HL-60/S4 treated with retinoic acid at 250 ng/mL for 4 days and 3 days (cell line): ENCODE measurements at regions not wholly inside any gene's neighbourhood (a gene's known extent, or its start where the extent isn't known, plus 50 kb on each side); places are given as distances from the start of the nearest gene placed in this dataset.

Source experiments
- in situ Hi-C: fragments of 300-500 bp; cut with MboI; formaldehyde crosslinking; loops from 2 replicates; pipeline ENCODE4 v1.7.0; 2022; ENCODE audit warnings: low sequenced_read_pairs

DNA sequence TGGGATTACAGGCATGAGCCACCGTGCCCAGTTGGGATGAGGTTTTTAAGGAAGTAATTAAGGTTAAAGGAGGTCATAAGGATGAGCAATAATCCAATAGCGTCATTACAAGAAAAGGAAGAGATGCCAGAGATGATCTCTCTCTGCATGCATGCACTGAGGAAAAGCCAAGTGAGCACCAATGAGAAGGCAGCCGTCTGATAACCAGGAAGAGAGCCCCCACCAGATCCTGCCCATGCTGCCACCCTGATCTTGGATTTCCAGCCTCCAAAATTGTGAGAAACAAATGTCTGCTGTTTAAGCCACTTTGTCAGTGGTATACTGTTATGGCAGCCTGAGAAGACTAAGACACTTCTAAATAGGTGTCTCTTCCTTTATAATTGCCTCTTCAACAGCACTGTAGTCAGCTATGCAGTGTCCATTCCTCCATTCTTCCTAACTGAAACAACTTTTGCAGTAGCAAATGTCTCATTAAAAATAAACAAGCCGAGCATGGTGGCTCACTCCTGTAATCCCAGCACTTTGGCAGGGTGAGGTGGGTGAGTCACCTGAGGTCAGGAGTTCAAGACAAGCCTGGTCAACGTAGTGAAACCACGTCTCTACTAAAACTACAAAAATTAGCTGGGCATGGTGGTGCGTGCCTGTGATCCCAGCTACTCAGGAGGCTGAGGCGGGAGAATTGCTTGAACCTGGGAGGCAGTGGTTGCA is 216.2 kb upstream of the RUNX1 start:
- in situ Hi-C loops, result no loop called here

- in situ Hi-C loops, result no loop called here
These were observed 210.4 kb upstream of the RUNX1 start for GRCh38 chr21:35259457-35259856.

DNA sequence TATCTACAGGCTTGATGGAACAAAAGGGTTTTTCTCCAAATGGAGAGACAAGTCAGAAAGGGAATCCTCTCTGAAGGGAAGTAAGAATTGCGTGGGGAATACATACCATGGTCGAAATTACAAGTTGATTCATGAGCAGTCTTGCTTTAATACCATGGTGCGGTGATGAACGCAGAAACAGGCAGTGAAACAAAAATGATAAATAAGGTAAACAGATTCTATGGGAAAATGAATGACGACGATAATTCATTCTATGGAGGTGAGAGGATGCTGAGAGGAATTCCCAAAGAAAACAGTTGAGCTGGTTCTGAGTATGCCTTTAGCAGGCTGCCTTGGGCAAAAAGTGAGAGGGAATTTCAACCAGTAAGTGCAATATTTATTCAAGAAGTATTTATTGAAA is 209.4 kb upstream of the RUNX1 start:
- in situ Hi-C loops, result no loop called here

DNA sequence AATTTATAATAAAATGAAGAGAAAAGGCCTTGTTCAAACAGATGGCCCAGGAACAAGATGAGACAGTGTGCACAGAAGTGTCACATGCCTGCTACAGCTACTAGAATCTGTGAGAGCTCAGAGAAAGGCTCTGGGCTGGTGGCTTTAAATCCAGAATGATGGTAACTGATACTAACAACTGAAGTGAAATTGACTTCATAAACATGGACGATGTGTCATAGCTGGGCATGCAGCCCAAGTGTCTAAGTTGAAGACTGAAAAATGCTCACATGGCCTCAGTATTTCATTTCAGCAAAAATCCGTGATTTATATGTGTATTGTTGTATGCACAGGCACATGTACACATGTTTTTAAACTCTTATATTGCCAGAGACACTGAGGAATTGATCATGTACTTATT is 208.3 kb upstream of the RUNX1 start:
- in situ Hi-C loops, result no loop called here

DNA sequence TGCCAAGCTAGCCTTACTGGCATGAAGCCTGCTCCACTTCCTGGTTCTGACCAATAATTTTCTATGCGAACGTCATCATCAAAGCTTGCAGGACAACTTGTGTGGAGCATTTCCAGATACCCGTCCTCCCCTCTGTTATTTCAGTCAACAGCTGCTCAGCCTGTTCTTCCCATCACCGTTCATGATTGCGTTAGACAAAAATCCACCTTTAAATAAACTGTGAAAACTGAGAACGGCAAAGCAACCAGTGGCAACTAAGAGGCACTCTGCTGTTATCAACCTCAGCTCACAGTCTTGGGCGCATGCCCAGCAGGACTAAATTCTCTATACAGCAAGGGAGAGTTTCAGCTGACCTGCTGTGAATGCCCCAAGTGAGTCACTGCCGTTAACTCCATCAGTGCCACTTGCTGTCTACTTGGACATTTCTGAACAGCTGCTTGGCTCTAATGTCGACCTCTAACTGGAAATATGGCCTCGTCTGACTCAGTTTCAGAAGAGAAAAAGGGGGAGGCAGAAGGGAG is 207.4 kb upstream of the RUNX1 start:
- in situ Hi-C loops, result no loop called here

- in situ Hi-C loops, result no loop called here
These were observed 205.7 kb upstream of the RUNX1 start for GRCh38 chr21:35254765-35255138.

DNA sequence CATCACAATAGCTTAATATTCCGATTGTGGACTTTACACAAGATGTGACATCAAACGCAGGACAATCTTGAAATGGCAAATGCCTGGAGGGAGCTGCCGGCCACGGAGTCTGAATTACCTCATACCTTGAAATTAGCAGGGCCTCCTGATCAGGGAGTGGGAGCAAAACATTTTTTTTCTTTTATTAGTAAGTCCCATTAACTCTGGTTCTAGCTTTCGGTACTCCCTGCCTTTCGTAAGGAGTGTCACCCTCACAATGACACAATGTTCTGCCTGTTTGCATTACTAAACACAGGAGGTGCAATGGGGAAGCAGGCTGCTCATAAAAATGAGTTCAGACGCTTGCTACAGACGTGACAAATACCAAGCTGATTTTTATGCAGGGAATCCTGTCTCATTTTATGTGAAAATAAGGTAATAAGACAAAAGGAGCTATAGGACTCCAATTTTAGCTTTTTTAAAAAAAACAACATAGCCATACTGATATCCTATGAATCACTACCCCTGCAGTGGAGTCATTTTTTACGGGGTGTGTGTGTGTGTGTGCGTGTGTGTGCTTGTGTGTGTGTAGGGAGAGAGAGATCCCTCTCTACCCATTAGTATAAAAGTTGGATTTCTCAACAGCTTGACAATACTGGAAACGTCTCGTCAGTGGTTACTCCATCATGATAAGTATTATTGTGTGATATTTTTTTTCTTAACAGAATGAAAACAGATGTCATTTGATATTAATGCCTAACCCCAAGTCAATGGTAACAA is 205.1 kb upstream of the RUNX1 start:
- in situ Hi-C loops, result no loop called here

DNA sequence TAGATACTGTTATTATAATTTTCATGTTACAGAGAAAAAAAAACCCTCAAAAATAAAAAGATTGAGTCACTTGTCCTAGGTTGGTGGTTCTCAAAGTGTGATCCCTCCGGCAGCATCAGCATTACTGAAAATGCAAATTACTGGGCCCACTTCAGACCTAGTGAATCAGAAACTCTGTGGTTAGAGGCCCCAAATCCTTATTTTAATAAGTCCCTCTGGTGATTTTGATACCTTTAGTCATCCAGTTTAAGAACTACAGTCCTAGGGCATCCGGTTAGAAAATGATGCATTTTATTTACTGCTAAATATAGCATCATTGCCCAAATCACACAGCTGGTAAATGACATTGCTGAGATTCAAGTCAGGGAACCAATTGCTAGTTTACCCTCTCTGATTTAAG is 203.7 kb upstream of the RUNX1 start:
- in situ Hi-C loops, result no loop called here

GRCh38 chr21:35249636-35250035 is 200.5 kb upstream of the RUNX1 start:
- in situ Hi-C loops, result no loop called here

DNA sequence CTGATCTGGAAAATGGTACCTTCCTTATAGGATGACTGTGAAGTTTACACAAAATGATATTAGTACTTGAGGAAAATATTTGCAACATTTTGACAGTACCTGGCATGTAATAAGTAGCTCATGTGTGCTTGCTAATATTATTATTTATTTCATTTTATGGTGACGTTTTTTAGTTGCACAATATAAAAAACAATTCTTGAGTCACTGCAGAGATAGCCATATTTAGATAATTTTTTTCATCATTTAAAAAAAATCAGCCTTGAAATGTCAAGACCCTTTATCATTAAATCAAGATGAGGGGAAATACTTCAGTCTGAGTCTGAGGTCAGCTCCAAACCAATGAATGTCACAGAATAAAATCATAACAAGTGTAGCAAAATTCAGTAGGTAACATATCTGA is 196.8 kb upstream of the RUNX1 start:
- in situ Hi-C loops, result no loop called here

DNA sequence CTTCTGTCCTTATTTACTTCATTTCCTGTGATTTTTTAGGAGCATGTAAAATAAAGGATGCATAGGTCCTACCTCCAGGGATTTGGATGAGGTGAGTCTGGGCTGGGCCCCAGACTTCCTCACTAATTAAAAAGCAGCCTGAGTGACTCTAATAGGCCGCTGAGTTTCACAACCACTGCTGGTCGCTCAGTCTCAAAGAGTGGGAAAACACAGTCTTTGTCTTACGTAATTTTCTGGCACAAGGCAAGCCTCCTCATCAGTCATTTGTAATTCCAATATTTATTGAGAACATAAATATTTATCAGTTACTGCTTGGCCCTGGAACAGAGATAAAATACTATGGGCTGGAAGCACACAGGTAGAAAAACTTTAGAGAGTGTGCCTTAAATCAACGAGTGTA is 195.4 kb upstream of the RUNX1 start:
- in situ Hi-C loops, result no loop called here

DNA sequence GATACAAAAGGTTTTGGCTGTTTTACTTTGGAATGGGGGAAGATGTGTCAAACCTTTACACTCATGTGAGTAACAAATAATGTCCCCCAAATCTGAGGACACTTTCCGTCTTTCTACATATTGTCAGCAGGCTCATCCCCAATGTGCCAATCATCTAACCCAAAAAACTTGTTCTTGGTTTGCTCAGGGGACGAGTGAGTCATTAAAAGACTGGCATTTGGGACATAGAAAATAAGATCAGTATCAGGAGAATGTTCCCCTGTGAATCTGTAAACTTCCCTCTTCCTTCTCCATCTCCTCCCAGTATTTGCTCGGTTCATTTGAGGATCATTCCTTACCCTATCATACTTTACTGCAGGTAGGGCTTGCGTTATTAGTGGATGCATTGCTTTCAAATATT is 194.1 kb upstream of the RUNX1 start:
- in situ Hi-C loops, result no loop called here

- in situ Hi-C loops, result no loop called here
These were observed 190.7 kb upstream of the RUNX1 start for GRCh38 chr21:35239811-35240219.

DNA sequence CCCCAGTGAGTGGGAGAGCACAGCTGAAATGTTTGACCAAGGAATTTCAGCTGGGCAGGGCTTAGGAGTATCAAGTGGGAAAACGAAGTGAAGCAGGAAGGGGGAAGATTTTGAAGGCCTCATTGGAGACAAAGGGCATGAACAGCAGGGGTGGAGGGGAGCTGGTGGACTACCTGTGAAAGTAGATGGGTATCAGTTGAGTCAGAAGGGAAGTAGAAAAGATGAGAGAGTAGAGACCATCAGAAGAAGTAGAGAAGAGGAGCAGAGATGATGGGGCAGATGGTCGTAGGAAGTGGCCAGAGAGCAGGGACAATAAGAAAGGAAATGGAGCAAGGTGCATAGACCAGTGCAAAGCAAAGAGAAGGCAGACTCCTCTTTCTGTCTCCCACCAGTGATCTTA is 189.0 kb upstream of the RUNX1 start:
- in situ Hi-C loops, result no loop called here

DNA sequence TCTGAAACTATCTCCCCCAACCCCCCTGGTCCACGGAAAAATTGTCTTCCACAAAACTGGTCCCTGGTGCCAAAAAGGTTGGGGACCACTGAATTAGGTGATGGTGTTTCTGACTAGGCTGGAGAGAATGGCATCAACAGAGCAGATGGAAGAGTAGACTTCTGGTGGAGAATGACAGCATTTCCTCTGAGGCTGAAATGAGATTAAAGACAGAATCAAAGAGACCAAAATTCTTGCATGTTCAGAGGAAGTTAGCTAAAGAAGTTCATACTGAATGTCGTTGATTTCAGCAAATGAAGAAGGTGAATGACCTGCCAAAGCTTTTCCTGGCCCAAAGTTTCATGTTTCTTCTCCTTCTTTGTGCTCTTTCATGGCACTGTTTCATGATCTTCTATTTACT is 188.2 kb upstream of the RUNX1 start:
- in situ Hi-C loops, result no loop called here

DNA sequence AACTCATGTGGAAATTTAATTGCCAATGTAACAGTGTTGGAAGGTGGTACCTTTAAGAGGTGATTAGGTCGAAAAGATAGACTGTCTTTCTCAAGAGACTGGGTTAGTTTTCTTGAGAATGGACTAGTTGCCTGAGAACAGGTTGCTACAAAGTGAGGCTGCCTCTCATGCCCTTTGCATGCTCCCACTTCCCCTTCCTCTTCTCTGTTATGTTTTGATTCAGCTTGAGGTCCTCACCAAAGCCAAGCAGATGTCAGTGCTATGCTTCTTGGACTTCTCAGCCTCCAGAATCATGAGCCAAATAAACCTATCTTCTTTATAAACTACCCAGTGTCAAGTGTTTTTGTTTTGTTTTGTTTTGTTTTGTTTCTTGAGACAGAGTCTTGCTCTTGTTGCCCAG is 187.0 kb upstream of the RUNX1 start:
- in situ Hi-C loops, result no loop called here

- in situ Hi-C loops, result no loop called here
These were observed 185.6 kb upstream of the RUNX1 start for GRCh38 chr21:35234725-35235124.

GRCh38 chr21:35233756-35234155 is 184.7 kb upstream of the RUNX1 start:
- in situ Hi-C loops, result no loop called here

DNA sequence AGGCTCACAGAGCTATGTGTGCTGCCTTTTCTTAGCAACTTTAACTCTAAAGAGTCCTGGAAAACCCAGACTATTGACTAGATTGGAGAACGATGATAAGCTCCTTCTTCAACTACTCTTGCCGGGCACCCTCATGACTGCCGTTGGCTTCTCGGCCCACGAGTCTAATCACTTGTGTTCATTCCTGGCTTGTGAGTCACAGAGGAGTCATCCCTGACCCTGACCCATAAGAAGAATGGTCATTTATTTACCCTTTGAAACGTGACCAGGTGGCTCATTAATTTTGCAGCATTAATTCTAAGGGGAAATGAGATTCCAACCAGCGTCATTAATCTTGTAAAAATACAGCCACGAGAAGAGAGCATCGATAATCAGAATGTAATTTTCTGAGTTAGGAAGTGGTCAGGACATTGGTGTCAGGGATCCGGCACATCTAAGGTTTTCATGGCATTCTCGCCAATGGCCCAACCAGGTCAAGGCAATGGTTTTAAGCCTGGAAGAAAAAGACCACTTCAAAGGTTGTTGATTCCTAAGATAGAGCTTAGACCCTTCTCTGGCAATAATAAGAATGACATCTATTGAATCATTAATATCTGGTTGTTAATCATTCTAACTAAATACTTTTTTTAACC is 183.6 kb upstream of the RUNX1 start:
- in situ Hi-C loops, result no loop called here

DNA sequence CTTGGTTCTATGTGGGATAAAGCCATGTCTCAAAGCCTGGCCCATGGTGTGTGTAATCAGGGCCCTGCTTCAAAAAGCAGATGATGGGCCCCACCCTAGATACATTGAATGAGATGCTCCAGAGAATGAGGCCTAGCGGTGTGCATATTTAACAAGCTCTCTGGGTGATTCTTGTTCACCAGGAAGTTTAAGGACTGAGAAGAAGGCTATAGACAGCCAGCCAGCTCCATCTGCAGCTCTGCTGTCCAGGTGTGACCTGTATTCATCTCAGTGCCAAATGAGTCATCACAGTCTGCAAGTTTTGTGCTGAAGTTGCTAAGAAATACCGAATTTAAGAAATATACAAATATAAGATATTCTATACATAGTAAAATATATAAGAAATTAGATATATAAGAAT is 182.0 kb upstream of the RUNX1 start:
- in situ Hi-C loops, result no loop called here

- in situ Hi-C loops, result no loop called here
These were observed 180.2 kb upstream of the RUNX1 start for GRCh38 chr21:35229290-35229689.

GRCh38 chr21:35227786-35228185 is 178.7 kb upstream of the RUNX1 start:
- in situ Hi-C loops, result no loop called here
